Suppressor macrophage treated with lipopolysaccharide for 4 hours (primary cell): ENCODE measurements at regions not wholly inside any gene's neighbourhood (a gene's known extent, or its start where the extent isn't known, plus 50 kb on each side); places are given as distances from the start of the nearest gene placed in this dataset.
"Not testable (repeated sequence)": the region's sequence is repeated elsewhere in the genome, so short reads cannot be mapped to it uniquely, and the experiment has no call there.

Experiments used
- DNase-seq: peaks from one replicate; pipeline ENCODE4 v3.0.0-alpha.2; 2020

DNA sequence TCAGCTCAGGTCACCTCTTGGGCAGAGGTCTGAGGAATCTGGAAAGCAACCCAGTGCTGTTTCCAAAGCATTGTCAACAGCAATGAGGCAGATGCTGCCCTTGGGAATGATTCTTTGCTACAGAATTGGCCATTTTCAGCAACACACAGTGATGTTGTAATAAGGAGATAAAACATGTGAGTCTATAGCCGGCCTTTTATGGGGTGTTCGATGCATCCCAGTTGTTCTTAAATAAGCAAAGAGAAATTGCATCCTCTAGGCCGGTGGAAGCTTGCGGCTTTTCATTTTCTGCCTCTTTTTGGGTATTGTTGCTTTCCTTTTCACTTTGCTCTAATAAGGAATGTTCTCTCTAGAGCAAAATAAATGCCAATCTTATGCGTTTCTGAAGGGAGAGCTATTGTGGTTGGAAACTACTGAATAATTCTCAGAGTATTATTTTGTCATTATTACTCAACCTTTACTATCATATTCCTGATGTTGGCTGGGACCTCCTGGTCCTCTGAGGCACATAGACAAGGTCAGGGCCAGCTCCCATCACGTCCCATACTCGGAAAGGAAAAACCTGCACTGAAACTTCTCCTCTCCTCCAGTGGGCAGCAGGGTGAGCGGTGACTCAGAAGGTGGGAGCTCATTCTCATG lies 214.2 kb downstream of the CDH26 start:
- no peak for DNase-seq

DNA sequence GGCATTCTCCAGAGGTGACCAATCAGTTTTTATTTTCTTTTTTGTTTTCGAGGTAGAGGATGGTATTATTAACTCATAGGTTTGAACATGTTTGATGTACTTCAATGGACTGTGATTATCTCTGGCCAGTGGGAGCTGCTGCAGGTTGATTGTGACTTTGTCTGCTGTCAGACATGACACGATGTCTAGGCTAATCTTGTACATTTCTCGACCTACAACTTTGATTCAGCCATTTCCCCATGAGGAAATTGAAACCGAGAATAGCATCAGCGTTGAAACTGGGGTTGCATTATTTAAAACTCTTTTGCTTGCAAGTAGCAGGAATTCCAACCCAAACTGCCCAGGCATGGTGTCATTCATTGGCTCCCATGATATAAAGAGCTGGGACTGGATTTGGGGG lies 218.9 kb downstream of the CDH26 start:
- DNase-seq, result no peak

DNA sequence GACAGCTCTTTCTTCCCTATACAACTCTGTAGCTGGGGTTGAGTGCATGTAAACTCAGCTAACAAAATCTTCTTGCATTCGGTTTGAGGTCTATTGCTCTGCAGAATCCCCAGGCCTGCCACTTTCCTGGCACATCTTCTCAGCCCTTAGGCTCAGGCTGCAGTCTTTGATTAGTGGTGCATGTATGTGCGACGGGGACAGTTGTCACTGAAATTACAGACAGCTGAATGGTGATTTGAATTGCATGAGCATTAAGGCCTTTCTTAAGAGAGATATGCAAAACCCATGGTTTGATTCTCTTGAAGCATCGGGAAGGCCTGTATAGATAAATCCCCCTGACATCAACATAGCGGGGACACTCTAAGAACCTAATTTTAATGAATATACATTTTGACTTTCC lies 222.8 kb downstream of the CDH26 start:
- no peak for DNase-seq

DNA sequence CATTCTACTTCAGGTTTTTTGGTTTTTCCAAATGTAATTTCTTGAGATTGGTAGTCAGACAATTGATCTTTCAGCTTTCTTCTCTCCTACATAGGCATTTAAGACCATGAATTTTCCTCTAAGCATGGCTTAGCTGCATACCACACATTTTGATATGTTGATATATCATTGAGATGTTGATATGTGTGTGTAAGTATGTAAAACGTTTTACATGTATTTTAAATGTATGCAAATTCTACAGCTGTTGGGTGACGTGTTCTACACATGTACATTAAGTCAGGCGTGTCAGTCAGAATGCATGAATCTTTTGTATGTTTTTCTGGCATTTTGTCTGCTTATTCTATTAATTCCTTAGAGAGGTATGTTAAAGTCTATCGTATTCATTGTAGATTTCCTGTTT lies 228.2 kb downstream of the CDH26 start:
- no peak for DNase-seq

DNA sequence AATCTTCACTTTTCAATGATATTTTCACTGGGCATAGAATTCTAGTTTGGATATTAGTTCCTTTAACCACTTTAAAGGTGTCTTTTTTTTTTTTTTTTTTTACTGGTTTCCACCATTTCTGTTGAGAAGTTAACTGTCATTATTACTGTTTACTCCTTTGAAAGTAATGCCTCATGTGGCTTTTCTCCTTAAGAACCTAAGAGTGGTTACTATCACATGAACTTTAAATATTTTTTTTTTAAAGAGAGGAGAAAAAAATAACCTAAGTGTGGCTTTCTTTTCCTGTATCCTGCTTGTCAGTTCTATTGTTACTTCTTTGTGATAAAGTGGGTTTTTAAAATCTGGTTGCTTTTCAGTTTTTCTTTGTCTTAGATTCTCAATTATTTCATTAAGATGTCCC lies 229.5 kb downstream of the CDH26 start:
- DNase-seq, result no peak

DNA sequence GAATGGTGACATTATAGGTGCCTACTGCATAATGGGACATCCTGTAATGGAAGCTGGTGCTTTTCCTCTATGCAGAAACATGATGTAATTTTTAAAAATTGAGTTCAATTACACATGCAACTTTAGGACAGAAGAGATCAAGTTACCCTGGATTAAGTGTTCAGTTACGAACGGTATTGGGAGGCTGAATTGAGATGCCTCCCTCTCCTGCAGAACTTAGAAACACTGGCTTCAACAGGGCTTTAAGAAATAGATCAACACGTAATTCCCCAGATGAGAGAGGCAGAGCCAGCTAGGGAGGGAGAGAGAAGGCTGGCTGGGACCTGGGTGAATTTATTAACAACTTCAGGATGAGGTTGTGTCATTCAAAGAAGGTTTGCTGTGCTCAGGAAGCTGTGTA lies 232.8 kb downstream of the CDH26 start:
- DNase-seq, result no peak

DNA sequence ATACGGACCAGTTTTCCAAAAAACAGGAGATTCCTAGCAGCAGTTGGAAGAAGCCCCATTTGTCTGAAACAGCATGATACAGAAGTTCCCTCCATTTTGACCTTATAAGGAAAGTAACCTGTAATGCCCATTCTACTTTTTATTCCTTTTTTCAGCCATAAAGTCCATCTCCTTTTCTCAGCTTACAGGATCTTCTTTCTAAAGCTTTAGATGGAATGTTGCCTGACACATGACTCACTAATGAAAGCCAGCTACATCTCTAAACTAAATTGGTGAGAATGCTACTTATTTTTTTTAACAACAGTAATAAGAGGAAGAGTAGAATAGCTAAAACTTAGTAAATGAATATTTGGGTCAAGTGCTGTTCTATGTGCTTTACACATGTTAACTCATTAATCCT lies 234.1 kb downstream of the CDH26 start:
- DNase-seq, result no peak

DNA sequence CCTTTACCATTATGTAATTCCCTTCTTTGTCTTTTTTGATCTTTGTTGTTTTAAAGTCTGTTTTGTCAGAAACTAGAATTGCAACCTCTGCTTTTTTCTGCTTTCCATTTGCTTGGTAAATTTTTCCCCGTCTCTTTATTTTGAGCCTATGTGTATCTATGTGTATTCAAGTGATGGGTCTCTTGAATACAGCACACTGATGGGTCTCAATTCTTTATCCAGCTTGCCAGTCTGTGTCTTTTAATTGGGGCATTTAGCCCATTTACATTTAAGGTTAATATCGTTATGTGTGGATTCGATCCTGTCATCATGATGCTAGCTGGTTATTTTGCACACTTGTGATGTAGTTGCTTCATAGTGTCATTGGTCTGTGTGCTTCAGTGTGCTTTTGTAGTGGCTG lies 240.9 kb downstream of the CDH26 start:
- DNase-seq, result not testable (repeated sequence)

DNA sequence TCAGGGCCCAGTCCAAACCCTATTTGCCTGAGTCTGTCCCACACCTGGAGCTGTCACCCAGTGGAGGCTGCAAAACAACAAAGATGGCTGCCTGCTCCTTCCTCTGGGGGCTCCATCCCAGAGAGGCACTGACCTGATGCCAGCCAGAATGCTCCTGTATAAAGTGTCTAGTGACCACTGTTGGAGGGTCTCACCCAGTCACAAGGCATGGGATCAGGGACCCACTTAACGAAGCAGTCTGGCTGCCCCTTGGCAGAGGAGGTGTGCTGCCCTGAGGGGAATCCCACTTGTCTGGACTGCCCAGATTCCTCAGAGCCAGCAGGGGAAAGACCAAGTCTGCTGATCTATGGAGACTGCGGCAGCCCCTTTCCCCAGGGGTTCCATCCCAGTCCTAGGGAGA lies 241.6 kb downstream of the CDH26 start:
- DNase-seq, result no peak

DNA sequence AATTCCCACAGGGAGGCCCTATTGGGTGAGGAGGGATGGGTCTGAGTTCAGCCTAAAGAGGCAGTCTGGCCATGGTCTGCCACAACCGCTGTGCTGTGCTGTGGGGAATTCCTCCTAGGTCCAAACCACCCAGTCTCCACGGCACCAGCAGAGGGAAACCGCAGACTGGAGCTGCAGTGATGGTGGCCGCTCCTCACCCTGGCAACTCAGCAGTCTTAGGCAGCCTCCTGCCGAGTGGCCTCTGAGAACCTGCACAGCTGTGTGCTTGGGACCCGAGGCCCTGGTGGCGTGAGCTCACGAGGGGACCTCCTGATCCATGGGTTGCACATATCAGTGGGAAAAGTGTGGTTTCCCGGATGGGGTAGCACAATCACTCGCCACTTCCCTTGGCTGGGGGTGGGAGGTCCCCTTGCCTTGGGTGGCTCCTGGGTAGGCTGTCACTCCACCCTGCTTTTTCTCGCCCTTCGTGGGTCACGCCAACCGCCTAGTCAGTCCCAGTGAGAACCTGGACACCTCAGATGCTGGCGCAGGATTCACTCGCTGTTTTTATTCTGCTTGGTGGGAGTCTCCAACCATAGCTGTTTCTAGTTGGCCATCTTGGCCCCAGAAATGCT lies 242.2 kb downstream of the CDH26 start:
- DNase-seq, result no peak

DNA sequence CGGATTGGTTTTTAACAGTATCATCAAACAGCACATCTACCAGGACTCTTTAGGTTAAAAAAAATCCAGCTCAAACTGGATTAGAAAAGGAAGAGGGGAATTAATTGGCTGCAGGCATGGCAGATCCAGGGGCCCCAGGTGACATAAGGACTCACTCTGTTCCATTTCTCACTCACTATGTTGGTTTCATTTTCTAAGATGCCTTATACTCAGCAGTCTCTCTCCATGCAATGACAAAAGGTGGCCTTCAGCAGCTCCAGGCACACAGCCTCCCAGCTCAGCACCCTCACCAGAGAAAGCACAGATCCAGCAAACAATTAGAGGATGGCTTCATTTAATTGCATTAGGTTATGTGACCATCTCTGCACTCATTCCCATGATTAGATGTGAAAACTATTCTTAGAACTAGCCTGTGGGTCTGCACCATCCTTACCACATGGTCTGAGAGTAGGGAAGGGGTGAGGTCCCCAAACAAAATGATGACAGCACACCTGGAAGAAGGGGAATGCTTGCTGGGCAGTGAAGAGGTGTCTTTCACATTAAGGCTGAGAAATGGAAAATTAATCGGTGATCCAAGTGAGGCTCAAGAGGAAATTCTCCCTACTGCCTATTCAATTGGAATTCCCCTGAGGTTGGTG lies 243.1 kb downstream of the CDH26 start:
- no peak for DNase-seq

DNA sequence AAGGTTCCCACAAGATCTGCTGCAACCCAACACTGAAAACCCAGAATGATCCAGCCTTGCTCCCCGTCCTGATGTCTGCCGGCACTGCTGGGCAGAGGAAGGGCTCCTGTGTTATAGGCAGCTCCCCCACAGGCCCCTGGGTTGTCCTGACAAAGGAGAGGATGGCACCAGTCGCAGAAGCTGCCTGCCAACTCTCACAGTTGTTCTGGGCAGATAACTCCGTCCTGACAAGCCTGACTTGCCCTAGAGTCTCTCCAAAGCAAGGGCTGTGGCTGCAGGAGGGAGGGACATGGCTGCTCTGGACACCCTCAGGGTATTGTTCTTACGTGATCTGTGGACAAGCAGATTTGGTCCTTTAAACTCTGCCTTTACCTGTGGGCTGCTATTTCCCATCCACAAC lies 243.8 kb downstream of the CDH26 start:
- DNase-seq, result no peak

DNA sequence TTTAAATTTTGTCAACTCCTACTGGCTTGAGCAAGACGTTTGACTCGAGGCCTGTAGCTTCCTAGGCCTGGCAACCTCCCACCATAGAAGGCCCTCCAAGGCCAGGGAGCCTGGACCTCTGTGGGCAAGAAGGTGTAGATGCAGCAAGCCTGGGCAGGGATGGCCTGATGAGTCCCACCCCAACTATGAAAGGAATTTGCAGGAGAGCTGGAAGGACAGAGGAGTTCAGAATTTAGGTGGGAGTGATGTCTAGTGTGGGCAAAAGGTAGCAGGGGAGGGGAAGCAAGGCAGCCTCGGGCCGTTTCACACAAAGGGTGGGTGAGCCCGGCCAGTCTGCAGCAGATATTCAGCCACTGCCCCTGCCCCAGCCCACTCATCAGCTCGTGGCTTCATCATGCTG lies 245.2 kb downstream of the CDH26 start:
- DNase-seq, result no peak

DNA sequence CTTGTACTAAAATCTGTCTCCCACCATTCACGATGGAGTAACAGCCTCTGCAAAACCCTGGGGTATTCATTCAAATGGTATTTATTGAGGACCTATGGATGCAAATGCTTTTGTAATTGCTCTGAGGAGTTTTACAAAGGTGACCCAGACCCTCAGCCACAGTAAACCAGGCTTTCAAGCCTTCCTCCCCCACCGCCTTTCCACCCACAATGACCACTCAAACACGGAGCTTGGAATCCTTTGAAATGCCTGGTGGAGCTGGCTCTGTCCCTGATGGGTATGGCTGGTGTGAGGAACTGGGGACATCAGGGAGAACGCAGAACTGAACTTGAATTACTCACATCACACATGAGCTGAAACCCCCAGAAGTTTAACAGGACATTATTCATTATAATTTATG lies 246.4 kb downstream of the CDH26 start:
- no peak for DNase-seq

DNA sequence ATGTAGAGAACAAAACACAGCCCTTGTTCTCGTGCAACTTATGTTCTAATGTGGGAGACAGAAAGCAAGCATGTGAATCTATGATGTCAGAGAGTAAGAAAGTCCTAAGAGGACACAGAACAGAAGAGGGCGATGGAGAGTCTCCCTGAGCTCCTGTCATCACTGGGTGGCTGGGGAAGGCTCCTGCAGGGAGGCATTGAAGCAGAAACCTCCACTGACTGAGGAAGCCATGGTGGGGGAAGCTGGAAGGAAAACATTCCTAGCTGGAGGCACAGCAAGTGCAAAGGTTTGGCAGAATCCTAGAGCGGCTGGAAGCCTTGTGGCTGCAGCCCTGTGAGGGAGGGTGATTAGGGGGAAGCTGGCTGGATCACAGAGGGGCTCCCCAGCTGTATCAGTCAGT lies 248.0 kb downstream of the CDH26 start:
- DNase-seq, result peak; percentile 46

DNA sequence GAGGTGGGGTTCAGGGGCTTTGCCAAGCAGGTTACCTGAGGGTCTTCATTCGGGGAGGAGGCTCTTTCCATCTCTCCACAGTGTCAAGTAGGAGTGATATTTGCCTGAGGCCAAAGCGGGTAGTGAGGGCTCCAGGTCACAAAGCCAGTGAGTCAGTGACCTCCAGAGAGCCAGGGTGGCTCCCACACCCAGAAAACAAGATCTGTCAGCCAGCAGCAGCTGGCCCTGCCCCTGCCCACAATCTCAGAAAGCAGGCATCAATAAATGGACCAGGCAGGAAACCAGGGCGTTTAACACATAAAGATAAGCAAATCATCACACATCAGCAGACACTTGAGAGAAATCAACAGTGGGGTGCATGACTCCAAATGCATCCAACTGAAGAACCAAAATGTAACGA lies 250.8 kb downstream of the CDH26 start:
- DNase-seq, result no peak

DNA sequence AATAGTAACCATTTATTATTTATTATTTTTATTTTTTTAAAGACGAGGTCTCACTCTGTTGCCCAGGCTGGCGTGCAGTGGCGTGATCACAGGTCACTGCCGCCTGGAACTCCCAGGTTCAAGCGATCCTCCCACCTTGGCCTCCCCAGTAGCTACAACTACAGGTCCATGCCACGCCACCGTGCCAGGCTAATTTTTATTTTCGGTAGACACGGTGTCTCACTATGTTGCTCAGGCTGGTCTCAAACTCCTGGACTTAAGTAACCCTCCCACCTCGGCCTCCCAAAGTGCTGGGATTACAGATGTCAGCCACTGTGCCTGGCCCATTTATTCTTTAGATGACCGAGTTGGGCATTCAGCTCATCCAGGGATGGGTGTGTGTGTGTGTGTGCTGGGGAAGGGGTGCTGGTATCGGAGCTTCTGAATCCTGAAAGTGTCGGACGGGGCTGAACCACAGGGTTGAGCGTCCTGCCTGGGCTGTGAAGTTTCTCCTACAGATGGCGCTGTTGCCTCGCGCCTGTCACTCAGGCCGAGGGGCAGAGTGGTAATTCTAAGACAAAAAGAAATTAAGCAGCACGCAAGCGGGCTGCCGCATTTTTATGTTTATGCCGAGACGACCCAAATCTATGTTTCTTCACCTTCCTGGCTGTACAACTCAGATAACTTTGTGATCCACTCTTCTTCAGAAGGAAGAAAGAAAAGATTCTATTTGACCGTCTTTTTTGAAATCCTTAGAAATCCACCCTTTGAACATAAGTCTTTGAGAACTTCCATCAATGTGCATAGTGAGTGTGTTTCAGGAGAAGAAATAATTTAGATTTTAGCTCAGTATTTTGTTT lies 252.8 kb downstream of the CDH26 start:
- peak; percentile 69 for DNase-seq

DNA sequence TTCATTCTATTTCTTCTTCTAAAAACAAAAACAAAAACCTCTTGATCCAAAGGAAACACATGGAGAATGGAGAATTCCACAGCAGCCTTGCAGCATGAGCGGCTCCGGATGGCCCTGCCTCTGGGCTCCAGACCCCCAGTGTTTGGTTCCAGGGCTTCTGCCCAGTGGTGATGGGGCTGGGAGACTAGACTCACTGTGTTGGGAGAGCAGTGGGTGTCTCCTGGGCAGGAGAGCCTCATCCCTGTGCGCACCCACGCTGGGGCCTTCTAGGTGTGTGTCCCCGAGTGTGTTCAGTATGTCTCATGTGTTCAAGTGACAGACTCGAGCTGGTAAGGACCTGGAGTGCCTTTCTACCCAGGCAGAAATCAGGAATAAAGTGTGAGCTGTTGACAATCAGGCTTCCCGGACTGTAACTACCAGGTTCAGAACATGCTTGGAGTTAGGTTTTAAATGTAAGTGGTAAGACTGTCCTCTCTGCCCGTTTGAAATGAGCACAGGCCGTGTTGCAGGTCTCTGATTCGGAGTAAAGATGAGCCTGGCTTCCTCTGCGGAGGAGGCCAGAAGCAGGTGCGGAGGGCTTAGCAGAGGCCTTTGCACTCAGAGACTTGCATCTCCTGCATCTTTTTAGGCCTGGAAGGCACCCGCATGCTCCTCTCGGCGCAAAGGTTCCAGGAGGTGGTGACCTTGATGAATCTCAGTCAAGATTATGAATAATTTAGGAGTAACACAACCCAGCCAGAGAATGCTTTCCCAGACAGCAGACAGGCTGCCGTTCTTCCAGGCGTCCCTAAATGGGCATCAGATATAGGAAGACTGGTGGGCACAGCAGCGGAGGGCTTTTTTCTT lies 253.6 kb downstream of the CDH26 start:
- DNase-seq, result no peak

DNA sequence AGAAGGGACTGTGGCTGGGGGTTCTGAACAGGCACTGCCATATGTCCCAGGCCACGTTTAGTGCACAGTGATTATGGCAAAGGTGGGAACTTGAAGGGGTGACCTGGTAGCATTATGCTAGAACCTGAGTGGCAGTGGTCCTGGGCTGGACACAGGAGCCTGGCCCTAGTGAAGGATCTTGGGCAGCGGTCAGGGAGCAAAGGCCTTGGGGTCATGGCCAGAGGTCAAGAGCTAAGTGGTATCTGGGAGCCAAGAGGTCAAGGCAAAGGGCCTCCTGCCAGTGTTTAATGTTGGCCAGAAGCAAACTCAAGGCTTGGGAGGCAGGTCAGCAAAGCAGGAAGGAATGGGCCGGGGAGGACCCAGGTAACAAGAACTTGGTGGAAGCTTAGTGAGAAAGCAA lies 254.5 kb downstream of the CDH26 start:
- DNase-seq, result no peak

DNA sequence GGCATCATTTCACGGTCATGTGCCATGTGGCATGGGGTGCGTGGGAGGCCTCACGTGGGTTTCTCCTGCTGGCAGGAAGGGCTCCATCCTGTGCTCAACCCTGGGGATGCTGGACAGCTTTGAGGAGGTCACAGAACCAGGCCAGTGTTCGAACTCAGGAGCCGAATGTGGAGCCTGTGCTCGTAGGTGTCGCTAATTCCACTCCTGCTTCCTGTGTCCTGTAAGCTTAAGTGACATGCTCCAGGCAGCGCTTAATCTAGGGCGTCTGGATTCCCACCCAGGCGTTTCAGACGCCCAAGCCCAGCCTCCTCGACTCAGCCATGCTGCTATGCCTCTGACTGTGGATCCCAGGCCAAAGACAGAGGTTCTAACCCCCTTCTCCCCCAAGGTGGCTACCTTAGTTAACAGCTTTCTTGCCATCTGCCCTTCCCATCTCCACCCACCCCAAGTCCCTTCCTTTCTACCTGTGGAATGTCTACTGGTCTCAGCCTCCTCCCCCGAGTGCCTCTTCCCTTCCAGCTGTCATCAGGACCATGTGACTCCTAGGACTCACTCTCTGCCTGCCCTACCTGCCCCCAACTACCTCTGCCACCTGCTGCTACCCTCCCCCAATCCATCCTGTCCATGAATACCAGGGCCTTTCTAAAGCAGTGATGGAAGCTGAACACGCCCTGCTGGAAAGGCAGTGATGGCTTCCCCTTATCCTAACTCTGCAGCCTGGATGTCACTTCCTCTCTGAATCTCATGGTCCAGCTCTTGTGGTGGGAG lies 255.1 kb downstream of the CDH26 start:
- DNase-seq, result no peak

DNA sequence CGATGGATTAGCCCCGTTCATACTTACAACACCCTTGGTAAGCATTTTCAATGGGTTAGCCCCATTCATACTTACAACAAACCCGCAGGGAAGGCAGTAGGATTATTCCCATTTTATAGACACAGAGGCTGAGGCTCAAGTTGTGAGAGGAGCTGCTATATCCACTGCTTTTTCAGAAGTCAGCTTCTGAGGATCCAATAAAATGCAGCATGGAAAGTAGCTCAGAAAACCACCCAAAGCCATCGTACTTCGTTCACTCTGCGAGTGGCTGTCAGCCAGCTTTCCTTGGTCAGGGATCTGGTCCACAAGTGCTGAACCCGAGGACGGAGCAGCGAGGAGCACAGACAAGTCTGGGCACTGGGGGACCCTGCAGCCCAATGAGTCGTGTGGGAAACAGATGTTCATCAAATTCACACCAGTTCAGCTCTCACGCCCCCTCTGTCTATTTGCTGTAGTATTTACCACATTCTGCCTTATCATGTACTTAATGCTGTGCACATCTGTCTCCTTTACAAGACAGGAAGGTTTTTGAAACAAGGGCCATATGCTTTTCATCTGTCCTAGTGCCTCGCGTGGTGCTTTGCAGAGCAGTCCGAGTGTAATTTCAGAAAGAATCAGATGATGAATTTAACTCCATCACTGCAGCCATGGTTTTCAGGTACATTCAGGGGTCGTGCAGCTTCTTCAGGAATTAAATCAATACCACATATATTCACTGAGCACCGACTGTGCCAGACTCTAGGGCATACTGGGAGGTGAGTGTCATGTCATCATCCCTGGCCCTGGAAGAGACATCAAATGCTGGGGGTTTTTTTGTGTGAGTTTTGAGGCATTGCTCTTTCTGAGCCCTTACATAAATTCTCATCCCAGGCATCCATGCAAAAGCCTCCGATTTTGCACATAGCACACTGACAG lies 256.9 kb downstream of the CDH26 start:
- DNase-seq, result no peak
